Posterior cingulate gyrus (tissue), 11 donors: ENCODE measurements at regions not wholly inside any gene's neighbourhood (a gene's known extent, or its start where the extent isn't known, plus 50 kb on each side); places are given as distances from the start of the nearest gene placed in this dataset.

Experiments used
- DNase-seq, 10 donors: peaks; one replicate each; pipeline versions ENCODE4 v3.0.0 to v3.0.0-alpha.2; 2020 to 2021; ENCODE audit warnings: mixed read lengths in 3 of 10
- intact Hi-C: fragments of 100-400 bp; cut with DNase I; formaldehyde crosslinking; loops from one replicate; pipeline ENCODE4 v1.15.1; 2023

DNA sequence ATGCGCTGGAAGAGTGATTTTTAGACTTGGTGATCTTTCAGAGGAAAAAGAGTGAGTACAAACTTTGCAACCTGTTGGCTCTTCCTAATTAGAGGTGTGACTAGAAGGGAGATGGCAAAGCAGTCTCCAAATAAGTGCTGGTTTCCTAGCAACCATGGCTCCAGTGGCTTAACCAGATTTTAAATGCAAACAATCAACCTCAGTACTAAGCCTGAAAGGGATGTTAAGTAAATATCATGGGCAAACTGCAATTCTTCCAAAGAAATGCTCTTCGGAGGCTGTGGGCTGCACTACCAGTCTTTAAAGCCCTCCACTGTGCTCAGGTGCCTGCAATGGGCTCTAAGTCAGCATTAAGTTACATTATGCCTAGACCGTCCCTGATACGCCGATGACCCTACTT, 678.1 kb upstream of the CCDC54 start:
- intact Hi-C loops = no loop called here
- no peak for DNase-seq

DNA sequence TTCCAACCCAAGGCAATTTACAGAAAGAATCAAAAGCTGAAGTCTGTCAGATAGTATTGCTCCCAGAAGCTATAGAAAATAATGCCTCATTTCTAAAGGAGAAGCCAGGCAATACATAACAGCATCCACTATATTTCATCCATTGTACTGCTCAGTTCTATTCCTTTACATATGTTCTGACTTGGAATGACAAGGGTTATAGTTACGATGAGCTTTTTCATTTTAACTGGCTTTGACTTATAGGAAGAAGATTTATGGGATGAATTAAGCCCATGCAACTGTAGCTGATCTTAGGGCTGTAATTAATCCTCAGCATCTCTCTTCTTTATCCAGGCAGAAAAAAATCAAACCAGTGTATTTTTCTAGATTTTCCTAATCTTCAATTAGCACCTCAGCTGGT, 676.3 kb upstream of the CCDC54 start:
- intact Hi-C loops = no loop called here
- no peak for DNase-seq

DNA sequence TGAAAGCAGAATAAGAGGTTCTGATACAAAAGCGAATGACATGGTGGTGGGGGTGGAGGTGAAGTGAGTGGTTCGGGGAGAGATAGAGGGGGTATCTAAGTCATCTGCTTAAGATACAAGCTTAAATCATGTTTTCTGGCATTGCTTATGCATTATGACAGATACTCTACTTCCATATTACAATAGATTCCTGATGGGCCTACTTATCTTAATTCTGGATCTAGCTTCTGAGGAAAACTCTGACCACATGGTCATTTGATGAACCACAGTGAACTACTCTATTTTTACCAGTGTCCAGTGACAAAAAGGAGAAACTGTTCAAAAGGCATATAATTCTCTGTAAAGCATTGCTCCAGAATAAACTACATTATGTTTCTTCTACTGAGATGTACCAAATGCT, 673.7 kb upstream of the CCDC54 start:
- intact Hi-C loops = no loop called here
- no peak for DNase-seq

DNA sequence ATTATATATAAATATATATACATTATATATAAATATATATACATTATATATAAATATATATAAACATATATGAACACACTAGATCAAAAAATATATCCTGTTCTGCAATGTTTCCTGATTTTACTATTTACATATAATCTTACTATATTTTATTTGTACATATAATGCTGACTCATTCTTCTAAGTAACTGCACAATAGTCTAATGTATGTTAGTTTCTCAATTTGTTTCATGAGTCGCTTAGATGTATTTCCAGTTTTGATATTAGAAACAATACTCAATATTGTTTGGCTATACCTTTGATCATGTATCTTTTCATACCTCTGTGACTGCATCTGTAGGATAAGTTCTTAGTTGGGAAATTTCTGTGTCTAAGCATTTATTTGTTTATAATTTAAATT, 669.9 kb upstream of the CCDC54 start:
- intact Hi-C loops = no loop called here

DNA sequence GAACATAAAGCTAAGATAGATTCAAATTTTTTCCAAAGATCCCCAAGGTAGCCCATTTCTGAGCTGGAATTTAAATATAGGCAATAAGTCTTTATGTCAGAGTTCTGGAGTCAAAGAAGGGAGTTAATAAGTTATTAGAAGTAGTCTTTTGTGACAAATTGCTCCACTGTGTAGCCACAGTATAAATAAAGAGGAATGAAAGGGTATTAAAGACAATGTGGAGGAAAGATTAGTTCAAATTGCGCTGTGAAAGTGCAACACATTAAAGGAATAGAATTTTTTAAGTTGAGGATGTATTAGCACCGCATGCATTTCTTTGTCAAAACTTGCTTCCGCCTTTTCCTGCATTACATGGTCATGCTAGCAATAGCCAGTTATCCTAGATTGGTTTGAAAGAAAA, 666.6 kb upstream of the CCDC54 start:
- no peak for DNase-seq
- intact Hi-C loops = no loop called here

More for the DNA sequence above, 669.9 kb upstream of the CCDC54 start:
- DNase-seq = no peak

DNA sequence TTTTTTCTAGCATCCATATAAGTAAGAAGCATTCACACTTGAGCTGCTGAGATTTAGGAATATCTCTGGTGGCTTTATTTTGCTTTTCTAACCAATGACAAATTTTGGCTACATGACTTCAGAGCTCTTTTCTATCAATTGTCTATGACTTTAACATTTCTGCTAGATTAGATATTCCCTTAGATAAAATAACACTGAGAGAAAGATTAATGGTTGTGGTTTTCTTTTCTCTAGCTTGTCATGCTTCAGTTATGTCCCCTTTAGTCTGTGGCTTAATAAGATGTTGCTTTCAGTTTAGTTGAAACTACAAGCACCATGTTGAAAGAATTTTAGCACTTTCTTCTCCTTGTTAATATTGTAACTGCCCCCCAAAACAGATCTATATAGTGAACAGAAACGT, 665.6 kb upstream of the CCDC54 start:
- intact Hi-C loops = no loop called here
- DNase-seq = no peak

DNA sequence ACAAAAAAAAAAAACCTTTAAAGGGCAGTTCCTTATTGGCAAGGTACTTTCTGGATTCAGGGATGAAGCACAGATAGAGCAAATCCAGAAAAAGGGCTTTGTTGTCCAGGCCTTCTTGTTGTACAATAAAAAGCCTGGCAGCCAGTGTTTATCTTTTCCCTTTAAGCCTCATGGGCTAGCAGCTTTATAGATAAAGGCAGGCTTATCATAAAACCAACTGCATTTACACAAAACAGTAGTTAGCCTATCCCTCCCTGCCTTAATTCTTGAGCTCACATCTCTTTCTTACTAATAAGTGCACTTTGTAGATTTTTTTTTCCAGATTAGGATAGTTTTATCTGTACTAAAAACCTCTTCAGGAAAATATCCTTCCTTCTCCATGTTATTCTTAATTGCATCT, 662.8 kb upstream of the CCDC54 start:
- DNase-seq = no peak
- intact Hi-C loops = no loop called here

DNA sequence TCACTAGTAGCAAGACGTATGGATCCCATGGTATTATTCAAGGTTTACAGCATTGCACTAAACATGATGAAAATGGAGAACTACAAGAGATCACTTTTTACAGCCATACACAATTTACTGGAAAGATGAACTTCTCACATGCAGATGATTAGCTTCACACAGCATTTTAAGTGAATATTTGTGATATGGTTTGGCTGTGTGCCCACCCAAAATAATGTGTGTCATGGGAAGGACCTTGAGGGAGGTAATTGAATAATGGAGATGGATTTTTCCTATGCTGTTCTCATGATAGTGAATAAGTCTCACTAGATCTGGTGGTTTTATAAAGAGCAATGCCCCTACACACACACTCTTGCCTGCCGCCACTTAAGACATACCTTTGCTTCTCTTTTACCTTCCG, 662.0 kb upstream of the CCDC54 start:
- no peak for DNase-seq
- intact Hi-C loops = no loop called here

- intact Hi-C loops = no loop called here
- DNase-seq = no peak
These were observed 660.0 kb upstream of the CCDC54 start for GRCh38 chr3:106717178-106717780.

- intact Hi-C loops = no loop called here
- no peak for DNase-seq
These were observed 658.2 kb upstream of the CCDC54 start for GRCh38 chr3:106719077-106719476.

DNA sequence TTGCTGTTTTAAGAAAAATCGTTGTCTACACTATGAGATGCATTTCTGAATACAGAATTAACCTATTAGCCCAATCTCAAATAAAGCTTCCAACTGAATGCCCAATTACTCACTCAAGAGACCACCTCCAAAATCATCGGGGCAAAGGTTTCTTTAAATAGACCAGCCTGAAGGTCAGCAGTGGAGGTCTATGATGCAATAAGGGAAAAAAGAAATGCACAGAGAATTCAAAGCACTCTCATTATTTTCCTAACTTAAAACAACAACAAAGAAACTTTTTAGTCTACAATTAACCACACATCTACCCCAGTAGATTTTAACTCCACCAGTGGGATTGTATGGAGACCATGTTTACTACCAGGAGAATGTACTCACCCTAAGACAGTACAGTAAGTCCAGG, 657.7 kb upstream of the CCDC54 start:
- intact Hi-C loops = no loop called here

GRCh38 chr3:106720510-106720909, 656.7 kb upstream of the CCDC54 start:
- peak in 1 of 10 donors; percentile 37 for DNase-seq
- intact Hi-C loops = no loop called here

More for the DNA sequence above, 657.7 kb upstream of the CCDC54 start:
- DNase-seq = no peak

- intact Hi-C loops = no loop called here
- no peak for DNase-seq
These were observed 651.7 kb upstream of the CCDC54 start for GRCh38 chr3:106725566-106725965.

- intact Hi-C loops = no loop called here
- no peak for DNase-seq
These were observed 648.7 kb upstream of the CCDC54 start for GRCh38 chr3:106728315-106729098.

- intact Hi-C loops = no loop called here
- DNase-seq = no peak
These were observed 647.8 kb upstream of the CCDC54 start for GRCh38 chr3:106729481-106729880.

GRCh38 chr3:106731230-106731629, 646.0 kb upstream of the CCDC54 start:
- DNase-seq = no peak
- intact Hi-C loops = no loop called here

GRCh38 chr3:106734712-106735111, 642.5 kb upstream of the CCDC54 start:
- intact Hi-C loops = no loop called here
- DNase-seq = no peak

DNA sequence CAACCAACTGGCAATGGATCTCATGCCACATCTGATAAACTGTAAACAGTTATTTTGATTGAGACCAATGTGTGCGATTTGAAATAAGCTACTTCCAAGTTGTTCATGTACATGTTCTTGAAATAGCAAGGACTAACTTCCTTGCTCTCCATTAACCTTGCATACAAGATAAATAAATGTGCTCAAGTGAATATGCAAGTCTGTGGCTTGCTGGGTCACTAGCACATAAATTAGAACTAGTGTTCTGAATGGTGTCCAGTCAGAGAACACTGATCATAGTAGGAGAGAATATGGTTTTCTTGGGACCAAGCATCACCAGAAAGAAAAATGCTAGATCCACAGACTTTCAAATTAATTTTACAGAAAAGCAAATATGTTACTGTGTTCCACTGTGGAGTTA, 640.0 kb upstream of the CCDC54 start:
- intact Hi-C loops = no loop called here
- DNase-seq = no peak

DNA sequence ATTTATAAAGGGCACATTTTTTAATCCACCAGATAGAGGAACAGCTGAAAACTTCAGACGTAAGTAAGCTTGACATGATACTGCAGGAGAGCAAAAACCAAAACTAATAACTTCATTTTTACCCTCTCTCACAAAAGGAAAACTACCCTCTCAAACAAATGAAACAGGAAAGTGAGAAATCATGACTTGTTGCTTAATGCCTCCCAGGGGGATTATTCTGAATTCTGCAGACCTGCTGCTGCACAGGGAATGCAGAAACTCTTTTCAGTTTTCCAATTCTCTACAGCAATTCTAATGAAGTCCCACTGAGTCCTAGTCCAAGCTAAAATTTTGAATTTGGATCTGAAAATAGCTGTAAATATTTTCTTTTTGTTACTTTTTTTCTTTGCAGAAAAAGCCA, 637.1 kb upstream of the CCDC54 start:
- no peak for DNase-seq
- intact Hi-C loops = no loop called here

- no peak for DNase-seq
- intact Hi-C loops = no loop called here
These were observed 631.7 kb upstream of the CCDC54 start for GRCh38 chr3:106745344-106746168.

- no peak for DNase-seq
- intact Hi-C loops = no loop called here
These were observed 631.0 kb upstream of the CCDC54 start for GRCh38 chr3:106746286-106746685.
